ENCODE measurements at regions not wholly inside any gene's neighbourhood (a gene's known extent, or its start where the extent isn't known, plus 50 kb on each side); places are given as distances from the start of the nearest gene placed in this dataset.

DNA sequence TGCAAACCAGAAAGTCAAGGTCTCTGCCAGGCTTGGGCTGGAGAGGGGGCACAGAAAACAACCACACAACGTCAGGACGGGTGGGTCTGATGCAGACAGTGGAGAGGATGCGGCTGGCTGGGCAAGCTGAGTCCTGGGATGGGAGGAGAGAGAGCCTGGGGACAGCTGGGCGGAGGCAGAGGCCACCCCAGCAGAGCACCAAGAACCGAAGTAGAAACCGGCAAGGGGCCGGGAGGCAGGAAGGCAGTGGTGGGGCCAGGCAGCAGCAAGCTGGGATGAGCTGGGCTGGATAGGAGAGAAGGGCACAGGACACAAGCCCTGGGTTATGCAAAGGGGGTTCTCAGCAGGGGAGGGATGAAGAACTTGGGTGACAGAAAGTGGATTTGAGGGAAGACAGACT lies 188.2 kb downstream of the SHANK2 start:
- ChIA-PET POLR2A (ENCODE audit: low non-redundant PET) (no interaction called here), CTCF (no interaction called here)
- no peak overlapping the region for H3K27ac ChIP-seq
- TF ChIP-seq, protein P1, sequence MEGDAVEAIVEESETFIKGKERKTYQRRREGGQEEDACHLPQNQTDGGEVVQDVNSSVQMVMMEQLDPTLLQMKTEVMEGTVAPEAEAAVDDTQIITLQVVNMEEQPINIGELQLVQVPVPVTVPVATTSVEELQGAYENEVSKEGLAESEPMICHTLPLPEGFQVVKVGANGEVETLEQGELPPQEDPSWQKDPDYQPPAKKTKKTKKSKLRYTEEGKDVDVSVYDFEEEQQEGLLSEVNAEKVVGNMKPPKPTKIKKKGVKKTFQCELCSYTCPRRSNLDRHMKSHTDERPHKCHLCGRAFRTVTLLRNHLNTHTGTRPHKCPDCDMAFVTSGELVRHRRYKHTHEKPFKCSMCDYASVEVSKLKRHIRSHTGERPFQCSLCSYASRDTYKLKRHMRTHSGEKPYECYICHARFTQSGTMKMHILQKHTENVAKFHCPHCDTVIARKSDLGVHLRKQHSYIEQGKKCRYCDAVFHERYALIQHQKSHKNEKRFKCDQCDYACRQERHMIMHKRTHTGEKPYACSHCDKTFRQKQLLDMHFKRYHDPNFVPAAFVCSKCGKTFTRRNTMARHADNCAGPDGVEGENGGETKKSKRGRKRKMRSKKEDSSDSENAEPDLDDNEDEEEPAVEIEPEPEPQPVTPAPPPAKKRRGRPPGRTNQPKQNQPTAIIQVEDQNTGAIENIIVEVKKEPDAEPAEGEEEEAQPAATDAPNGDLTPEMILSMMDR (conservative IDR thresholded peaks at IDR 0.05; ENCODE audit: low read depth), result no peak
- DNase-seq (ENCODE audit: low spot score), result no peak

DNA sequence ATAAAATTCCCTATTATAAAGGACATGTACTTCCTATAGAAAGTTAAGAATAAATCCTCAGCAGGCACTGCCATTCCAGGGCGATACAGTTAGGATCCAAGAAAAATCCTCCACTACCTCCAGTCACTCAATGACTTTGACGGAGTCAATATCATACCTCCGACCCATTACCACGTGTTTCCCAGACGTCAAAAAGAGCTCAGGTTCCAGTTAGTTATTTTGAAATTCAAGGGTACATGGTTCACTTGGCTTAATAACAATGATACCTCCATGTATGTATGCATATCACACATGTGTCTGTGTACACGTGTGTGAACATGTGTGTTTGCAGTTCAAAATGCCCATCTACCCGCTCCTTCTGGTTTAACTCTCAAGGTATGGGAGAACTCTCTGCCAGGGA lies 189.2 kb downstream of the SHANK2 start:
- CTCF ChIA-PET, result no interaction called here

DNA sequence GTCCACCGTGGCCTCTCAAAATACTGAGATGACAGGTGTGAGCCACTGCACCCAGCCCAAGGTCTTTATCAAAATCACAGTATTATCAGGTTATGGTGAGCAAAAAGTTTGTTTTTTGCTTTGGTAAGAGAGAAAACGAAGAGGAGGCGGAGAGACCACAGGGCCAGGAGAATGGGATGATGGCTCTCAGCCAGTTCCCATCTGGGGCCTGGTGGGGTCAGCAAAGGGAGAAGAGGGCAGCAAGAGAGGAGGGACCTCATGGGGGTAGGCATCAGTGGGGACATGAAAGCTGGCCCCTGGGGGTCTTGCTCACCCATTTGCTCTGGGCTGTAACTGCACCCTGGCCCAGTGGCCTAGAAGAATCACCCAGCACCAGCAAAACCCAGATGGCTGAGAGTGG lies 190.2 kb downstream of the SHANK2 start:
- CTCF ChIA-PET, result no interaction called here
- POLR2A ChIA-PET (ENCODE audit: low non-redundant PET), result no interaction called here

More for the DNA sequence above, 189.2 kb downstream of the SHANK2 start:
- H3K27ac ChIP-seq, result no peak overlapping the region
- POLR2A ChIA-PET (ENCODE audit: low non-redundant PET), result no interaction called here
- TF ChIP-seq, protein P1 (conservative IDR thresholded peaks at IDR 0.05; ENCODE audit: low read depth), result no peak
- DNase-seq (ENCODE audit: low spot score), result no peak

DNA sequence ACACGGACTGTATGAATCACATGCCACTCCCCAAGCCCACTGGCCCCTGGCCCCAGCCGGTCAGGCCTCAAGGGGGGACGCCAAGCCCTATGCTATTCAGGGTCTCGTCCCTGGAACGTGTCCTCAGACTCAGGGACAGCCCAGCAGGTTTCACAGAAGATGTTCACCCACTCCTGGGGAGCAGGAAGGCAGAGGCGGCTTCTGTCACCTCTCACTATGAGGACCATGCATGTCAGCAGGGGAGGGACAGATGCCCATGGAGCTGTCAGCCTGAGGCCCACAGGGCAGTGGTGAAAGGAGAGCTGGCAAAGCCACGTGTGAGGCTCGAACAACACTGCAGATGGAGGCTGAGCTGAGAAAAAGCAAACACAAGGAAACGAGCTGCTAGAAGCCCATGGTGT lies 192.0 kb downstream of the SHANK2 start:
- no peak for DNase-seq (ENCODE audit: low spot score)
- CTCF ChIA-PET, result interaction anchor here (0.6 kb wide), 1 partner anchor 18 kb away, joined by 3 read pairs; no protein-coding TSS in a partner anchor
- H3K27ac ChIP-seq, result no peak overlapping the region
- TF ChIP-seq, protein P1 (conservative IDR thresholded peaks at IDR 0.05; ENCODE audit: low read depth), result no peak
- POLR2A ChIA-PET (ENCODE audit: low non-redundant PET), result no interaction called here

More for the DNA sequence above, 190.2 kb downstream of the SHANK2 start:
- no peak overlapping the region for H3K27ac ChIP-seq
- TF ChIP-seq, protein P1 (conservative IDR thresholded peaks at IDR 0.05; ENCODE audit: low read depth), result no peak
- no peak for DNase-seq (ENCODE audit: low spot score)

DNA sequence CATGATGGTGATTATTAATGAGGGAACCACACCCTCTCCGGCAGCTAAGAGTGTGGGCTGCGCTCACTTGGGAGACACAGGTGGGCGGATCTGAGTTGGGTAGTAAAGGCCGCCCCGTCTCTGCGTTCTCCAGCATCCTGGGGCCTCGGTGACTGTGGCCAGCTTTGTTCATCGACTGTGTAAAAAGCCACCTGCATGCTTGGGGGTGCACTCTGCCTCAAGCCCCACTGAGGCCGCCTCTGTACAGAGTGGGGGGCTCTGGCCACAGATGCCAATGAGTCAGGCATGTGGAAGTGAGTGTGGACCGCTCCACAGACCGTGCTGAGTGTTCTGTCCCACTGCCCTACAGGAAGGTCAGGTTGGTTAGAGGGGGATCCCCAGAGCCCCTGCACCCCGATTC lies 192.7 kb downstream of the SHANK2 start:
- TF ChIP-seq, protein P1 (conservative IDR thresholded peaks at IDR 0.05; ENCODE audit: low read depth), result no peak
- no peak overlapping the region for H3K27ac ChIP-seq
- CTCF ChIA-PET, result no interaction called here
- no peak for DNase-seq (ENCODE audit: low spot score)
- POLR2A ChIA-PET (ENCODE audit: low non-redundant PET), result no interaction called here

DNA sequence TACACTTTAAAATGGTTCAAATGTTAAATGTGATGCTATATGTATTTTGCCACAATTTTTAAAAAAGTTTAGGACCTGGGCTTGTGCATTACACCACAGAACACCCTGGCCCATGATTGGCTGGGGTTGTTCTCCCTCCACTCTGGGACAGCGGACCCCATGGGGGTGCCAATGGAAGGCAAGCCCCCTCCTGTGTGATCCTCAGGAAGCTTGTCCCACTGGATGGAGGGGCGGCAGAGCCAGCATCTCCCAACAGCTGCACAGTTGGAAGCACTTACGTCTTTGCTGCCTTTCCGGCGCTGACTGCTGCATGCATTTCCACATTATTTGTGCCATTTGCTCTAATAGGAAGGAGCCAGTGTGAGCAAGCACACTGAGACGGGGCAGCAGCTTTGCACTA lies 196.5 kb downstream of the SHANK2 start:
- TF ChIP-seq, protein P1 (conservative IDR thresholded peaks at IDR 0.05; ENCODE audit: low read depth), result no peak
- no peak overlapping the region for H3K27ac ChIP-seq
- no peak for DNase-seq (ENCODE audit: low spot score)
- ChIA-PET POLR2A (ENCODE audit: low non-redundant PET) (no interaction called here), CTCF (no interaction called here)

All from RWPE1 (cell line).